AG04450 (cell line): ENCODE measurements at regions not wholly inside any gene's neighbourhood (a gene's known extent, or its start where the extent isn't known, plus 50 kb on each side); places are given as distances from the start of the nearest gene placed in this dataset.

Source experiments
- CTCF ChIA-PET: fragments of 300-600, 350-600 bp; formaldehyde crosslinking; extraction: SDS; loops from one replicate; lab custom pipeline; 2022; ENCODE audit warnings: antibody characterized with exemption, inconsistent platforms; lab: Charles Lee
- POLR2A ChIA-PET: fragments of 350-600 bp; formaldehyde crosslinking; extraction: SDS; loops from one replicate; lab custom pipeline; 2021; ENCODE audit warnings: antibody characterized with exemption, inconsistent platforms; lab: Yijun Ruan, JAX
- DNase-seq: peaks from one replicate; pipeline ENCODE4 v3.0.0-alpha.2; 2011; ENCODE audit warnings: low read depth, low spot score
- H3K27ac ChIP-seq: one replicate; pipeline ENCODE4 v1.5.1; 2012; ENCODE audit warnings: low read depth, low read length, control low read depth
- H3K27me3 ChIP-seq: one replicate; pipeline ENCODE4 v1.6.0; 2012; ENCODE audit warnings: low read length; ENCODE audit not compliant: control insufficient read depth, insufficient read depth
- H3K4me3 ChIP-seq: 2 replicates; pipeline ENCODE4 v1.5.1; 2011; ENCODE audit warnings: mild to moderate bottlenecking, low read depth, low read length, control low read depth
- H3K9me3 ChIP-seq: 2 replicates; pipeline ENCODE4 v1.5.1; 2012; ENCODE audit warnings: low read length; ENCODE audit not compliant: control insufficient read depth, insufficient read depth
- CTCF ChIP-seq: IDR thresholded peaks from 2 replicates; pipeline ENCODE4 v1.5.1; 2011; ENCODE audit warnings: low read depth, low read length, control low read depth, inconsistent platforms

DNA sequence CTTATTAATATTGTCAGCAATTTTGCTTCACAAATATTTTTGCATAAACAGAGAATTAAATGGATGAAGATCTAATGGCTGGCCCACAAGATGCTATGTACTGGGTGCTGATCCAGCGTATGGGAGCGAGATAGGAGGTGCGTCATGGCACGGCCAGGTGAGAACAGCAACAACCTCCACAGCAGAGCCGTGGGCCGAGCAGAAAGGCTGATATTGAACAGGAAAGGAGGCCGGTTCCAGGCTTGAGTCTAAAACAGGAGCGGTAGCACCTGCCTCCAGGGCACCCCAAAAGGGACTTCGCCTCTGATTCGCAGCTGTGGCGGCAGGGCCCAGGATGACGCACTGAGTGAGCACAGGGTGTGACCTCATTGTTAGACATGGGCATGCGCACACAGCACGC lies 1502.1 kb downstream of the TBC1D22A start:
- no peak for DNase-seq
- ChIA-PET POLR2A (no interaction called here), CTCF (no interaction called here)
- H3K27me3 ChIP-seq: no peaks in the 10 kb centered on the region
- no peak overlapping the region for H3K4me3 ChIP-seq
- no peak for TF ChIP-seq CTCF
- H3K9me3 ChIP-seq: peaks cover 83% of the 10 kb centered on the region
- no peak overlapping the region for H3K27ac ChIP-seq

- Histone ChIP-seq H3K9me3 (peaks cover 81% of the 10 kb centered on the region), H3K27me3 (no peaks in the 10 kb centered on the region), H3K27ac (no peak overlapping the region), H3K4me3 (no peak overlapping the region)
- no peak for DNase-seq
- CTCF ChIA-PET: no interaction called here
- no peak for TF ChIP-seq CTCF
- POLR2A ChIA-PET: no interaction called here
Observed at GRCh38 chr22:48263791-48264351, 1501.4 kb downstream of the TBC1D22A start.

DNA sequence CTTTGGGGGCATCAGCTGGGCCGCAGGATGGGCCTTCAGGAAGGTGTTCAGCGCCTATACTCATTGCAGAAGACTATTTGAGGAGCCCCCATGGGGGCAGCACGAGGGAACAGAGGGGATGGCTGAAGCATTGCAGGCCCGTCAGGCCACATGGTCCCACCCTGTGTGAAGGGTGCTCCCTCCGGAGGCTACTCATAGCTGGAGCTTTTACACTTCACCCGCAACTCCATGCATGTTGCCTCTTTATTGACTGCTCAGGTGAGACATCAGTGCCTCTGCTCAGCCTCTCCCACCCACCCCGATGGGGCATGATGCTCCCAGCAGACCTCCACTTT lies 1500.9 kb downstream of the TBC1D22A start:
- TF ChIP-seq CTCF: no peak
- Histone ChIP-seq H3K27ac (no peak overlapping the region), H3K9me3 (peaks cover 80% of the 10 kb centered on the region), H3K27me3 (no peaks in the 10 kb centered on the region), H3K4me3 (no peak overlapping the region)
- CTCF ChIA-PET: no interaction called here
- no peak for DNase-seq
- POLR2A ChIA-PET: no interaction called here

- Histone ChIP-seq H3K4me3 (no peak overlapping the region), H3K9me3 (peaks cover 80% of the 10 kb centered on the region), H3K27ac (no peak overlapping the region), H3K27me3 (no peaks in the 10 kb centered on the region)
- no peak for TF ChIP-seq CTCF
- no peak for DNase-seq
- ChIA-PET POLR2A (no interaction called here), CTCF (no interaction called here)
Observed at GRCh38 chr22:48262596-48263430, 1500.4 kb downstream of the TBC1D22A start.

DNA sequence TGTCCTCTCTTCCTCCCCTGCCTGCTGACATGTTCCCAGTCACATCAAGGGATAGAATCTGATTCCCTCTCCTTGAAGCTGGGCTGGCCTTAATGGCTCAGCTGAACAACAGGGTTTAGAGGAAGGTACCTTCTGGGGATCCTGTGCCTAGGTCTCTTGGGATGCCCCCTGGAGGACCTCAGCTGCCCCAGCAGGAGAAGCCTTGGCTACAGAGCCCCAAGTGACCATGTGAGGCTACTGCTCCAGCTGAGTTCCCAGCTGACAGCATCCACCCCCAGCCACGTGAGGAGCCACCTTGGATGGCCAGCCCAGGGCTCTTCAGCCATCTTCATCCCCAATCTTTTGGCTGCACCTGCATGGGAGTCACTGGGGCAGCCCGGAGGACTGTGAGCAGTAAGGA lies 1499.3 kb downstream of the TBC1D22A start:
- ChIA-PET CTCF (no interaction called here), POLR2A (no interaction called here)
- no peak overlapping the region for H3K4me3 ChIP-seq
- H3K27ac ChIP-seq: no peak overlapping the region
- peaks cover 77% of the 10 kb centered on the region for H3K9me3 ChIP-seq
- no peaks in the 10 kb centered on the region for H3K27me3 ChIP-seq
- no peak for TF ChIP-seq CTCF
- DNase-seq: no peak
